Activated B cell treated with CpG ODN at 0.5 μM for 24 hours (primary cell): ENCODE measurements at regions not wholly inside any gene's neighbourhood (a gene's known extent, or its start where the extent isn't known, plus 50 kb on each side); places are given as distances from the start of the nearest gene placed in this dataset.

Experiments used
- ATAC-seq: fragments of 200-7000 bp; cut with Tn5 transposase; one replicate; pipeline ENCODE4 v1.10.0; 2021; ENCODE audit warnings: low read depth, mild to moderate bottlenecking, moderate library complexity
- CTCF ChIA-PET: fragments of 350-600 bp; sonication (Branson Sonifier 250); formaldehyde crosslinking; loops from one replicate; lab custom pipeline; 2021; ENCODE audit warnings: antibody characterized with exemption; lab: Charles Lee
- POLR2A ChIA-PET: fragments of 350-600 bp; sonication (Branson Sonifier 250); formaldehyde crosslinking; loops from one replicate; lab custom pipeline; 2021; ENCODE audit warnings: antibody characterized with exemption; lab: Charles Lee
- DNase-seq: peaks from one replicate; pipeline ENCODE4 v3.0.0; 2022
- H3K27ac Mint-ChIP-seq: one replicate; pipeline ENCODE4 v1.8.0; 2020; ENCODE audit warnings: mixed read lengths
- H3K27me3 Mint-ChIP-seq: one replicate; pipeline ENCODE4 v1.8.0; 2021; ENCODE audit warnings: mixed read lengths
- H3K36me3 Mint-ChIP-seq: one replicate; pipeline ENCODE4 v1.8.0; 2021; ENCODE audit warnings: low read depth, mixed read lengths
- H3K4me1 Mint-ChIP-seq: one replicate; pipeline ENCODE4 v1.8.0; 2021; ENCODE audit warnings: mixed read lengths
- H3K4me3 Mint-ChIP-seq: one replicate; pipeline ENCODE4 v1.8.0; 2020; ENCODE audit warnings: mild to moderate bottlenecking, mixed read lengths
- H3K9me3 Mint-ChIP-seq: one replicate; pipeline ENCODE4 v1.8.0; 2020; ENCODE audit warnings: mixed read lengths
- CTCF ChIP-seq: fragments of 200-600 bp; IDR thresholded peaks from one replicate; pipeline ENCODE4 v1.8.0; 2022; ENCODE audit warnings: antibody characterized with exemption, mild to moderate bottlenecking
- intact Hi-C: fragments of 100-400 bp; cut with micrococcal nuclease; formaldehyde crosslinking; loops from one replicate; pipeline ENCODE4 v1.15.1; 2024

- Mint-ChIP-seq H3K9me3 (peaks cover 2% of the 10 kb centered on the region), H3K27me3 (no peaks in the 10 kb centered on the region), H3K36me3 (no peaks in the 10 kb centered on the region), H3K4me3 (no peak overlapping the region), H3K27ac (no peak overlapping the region), H3K4me1 (peaks cover 12% of the 10 kb centered on the region)
- CTCF ChIA-PET, result no interaction called here
- ATAC-seq (no peak), DNase-seq (no peak)
- no peak for TF ChIP-seq CTCF
- POLR2A ChIA-PET, result interaction anchor here (0.6 to 0.7 kb wide), 2 partner anchors 105 to 163 kb away, joined by 3 read pairs; no protein-coding TSS in a partner anchor
- intact Hi-C loops, result no loop called here
Observed at GRCh38 chr4:175459571-175459970, 352.5 kb downstream of the GPM6A start.

GRCh38 chr4:175460414-175460813 is 351.6 kb downstream of the GPM6A start:
- no peak for ATAC-seq

GRCh38 chr4:175469514-175469913 is 342.6 kb downstream of the GPM6A start:
- CTCF ChIA-PET, result no interaction called here
- POLR2A ChIA-PET, result no interaction called here
- H3K36me3 Mint-ChIP-seq, result no peaks in the 10 kb centered on the region
- no peak overlapping the region for H3K27ac Mint-ChIP-seq
- intact Hi-C loops, result no loop called here
- H3K9me3 Mint-ChIP-seq, result peaks cover 5% of the 10 kb centered on the region
- H3K27me3 Mint-ChIP-seq, result no peaks in the 10 kb centered on the region
- DNase-seq (no peak), ATAC-seq (no peak)
- H3K4me3 Mint-ChIP-seq, result no peak overlapping the region
- no peak for TF ChIP-seq CTCF
- no peaks in the 10 kb centered on the region for H3K4me1 Mint-ChIP-seq

More at GRCh38 chr4:175460414-175460813, 351.6 kb downstream of the GPM6A start:
- Mint-ChIP-seq H3K36me3 (no peaks in the 10 kb centered on the region), H3K27me3 (no peaks in the 10 kb centered on the region), H3K9me3 (peaks cover 2% of the 10 kb centered on the region), H3K27ac (no peak overlapping the region), H3K4me3 (no peak overlapping the region), H3K4me1 (peaks cover 12% of the 10 kb centered on the region)
- ChIA-PET POLR2A (no interaction called here), CTCF (no interaction called here)
- DNase-seq, result no peak
- intact Hi-C loops, result no loop called here
- TF ChIP-seq CTCF, result no peak

- no peak overlapping the region for H3K27ac Mint-ChIP-seq
- H3K9me3 Mint-ChIP-seq, result peaks cover 5% of the 10 kb centered on the region
- H3K27me3 Mint-ChIP-seq, result no peaks in the 10 kb centered on the region
- ATAC-seq (no peak), DNase-seq (no peak)
- no peaks in the 10 kb centered on the region for H3K4me1 Mint-ChIP-seq
- intact Hi-C loops, result no loop called here
- POLR2A ChIA-PET, result no interaction called here
- H3K4me3 Mint-ChIP-seq, result no peak overlapping the region
- no peaks in the 10 kb centered on the region for H3K36me3 Mint-ChIP-seq
- CTCF ChIA-PET, result no interaction called here
- TF ChIP-seq CTCF, result no peak
Observed at GRCh38 chr4:175470131-175470530, 341.9 kb downstream of the GPM6A start.

DNA sequence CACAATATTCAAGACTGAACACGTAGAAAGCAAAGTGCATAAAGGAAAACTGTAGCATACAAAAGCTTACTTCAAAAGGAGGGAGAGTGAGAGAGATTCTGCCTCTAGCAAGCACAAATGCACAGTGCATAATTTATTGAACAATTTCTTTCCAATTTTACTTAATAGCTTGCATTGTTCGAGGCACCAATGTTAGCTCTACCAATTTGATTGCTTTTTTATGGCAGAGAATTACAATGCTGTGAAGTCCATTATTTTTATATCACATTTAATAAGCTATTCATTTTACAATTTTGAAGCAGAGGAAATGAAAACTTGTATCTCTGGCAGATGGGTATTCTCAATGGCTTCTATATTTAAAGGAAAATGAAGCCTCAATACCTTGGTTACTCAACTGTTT is 331.7 kb downstream of the GPM6A start:
- H3K4me3 Mint-ChIP-seq, result no peak overlapping the region
- ChIA-PET POLR2A (no interaction called here), CTCF (no interaction called here)
- TF ChIP-seq CTCF, result no peak
- no peaks in the 10 kb centered on the region for H3K27me3 Mint-ChIP-seq
- intact Hi-C loops, result no loop called here
- ATAC-seq (no peak), DNase-seq (no peak)
- no peaks in the 10 kb centered on the region for H3K4me1 Mint-ChIP-seq
- H3K27ac Mint-ChIP-seq, result no peak overlapping the region
- no peaks in the 10 kb centered on the region for H3K36me3 Mint-ChIP-seq
- no peaks in the 10 kb centered on the region for H3K9me3 Mint-ChIP-seq
